ENCODE measurements at regions not wholly inside any gene's neighbourhood (a gene's known extent, or its start where the extent isn't known, plus 50 kb on each side); places are given as distances from the start of the nearest gene placed in this dataset.

GRCh38 chr13:58721273-58721672 is 1089.7 kb downstream of the PCDH17 start:
- no peak for DNase-seq
- no peak overlapping the region for H3K27ac ChIP-seq (ENCODE audit: low read length)

GRCh38 chr13:58728126-58728525 is 1096.6 kb downstream of the PCDH17 start:
- ChIA-PET POLR2A (no interaction called here), CTCF (no interaction called here)
- no CpG with 5 or more reads among the region's 3 CpGs for WGBS (ENCODE audit: insufficient coverage)
- H3K4me3 ChIP-seq (ENCODE audit: control insufficient read depth in 1 of 2, extremely low read depth in 1 of 2, low read length in 1 of 2): no peak overlapping the region
- H3K36me3 Mint-ChIP-seq: no peaks in the 10 kb centered on the region
- DNase-seq: no peak
- H3K36me3 ChIP-seq (ENCODE audit: control insufficient read depth in 2 of 2, extremely low read depth in 1 of 2, insufficient read depth in 1 of 2, low read length in 1 of 2): no peaks in the 10 kb centered on the region
- H3K9me3 ChIP-seq: no peaks in the 10 kb centered on the region
- no peaks in the 10 kb centered on the region for H3K27me3 Mint-ChIP-seq
- no peaks in the 10 kb centered on the region for H3K27me3 ChIP-seq (replicated peaks in 1 of 2; ENCODE audit: control insufficient read depth in 2 of 2, extremely low read depth in 1 of 2, insufficient read depth in 2 of 2, low read length in 1 of 2)
- H3K27ac ChIP-seq (ENCODE audit: low read length): no peak overlapping the region
- ATAC-seq (replicated peaks in 1 of 4): no peak
- H3K4me3 Mint-ChIP-seq: no peak overlapping the region
- peaks cover 0 to 21% (median 5%) of the 10 kb centered on the region in 3 donors for H3K9me3 Mint-ChIP-seq
- no peaks in the 10 kb centered on the region for H3K4me1 Mint-ChIP-seq
- H3K27ac Mint-ChIP-seq: no peak overlapping the region
- H3K4me1 ChIP-seq (ENCODE audit: control insufficient read depth in 1 of 2, extremely low read depth in 1 of 2, insufficient read depth in 2 of 2, low read length in 2 of 2): no peaks in the 10 kb centered on the region

More at GRCh38 chr13:58721273-58721672, 1089.7 kb downstream of the PCDH17 start:
- H3K27ac Mint-ChIP-seq: no peak overlapping the region
- no peaks in the 10 kb centered on the region for H3K4me1 Mint-ChIP-seq
- ChIA-PET POLR2A (no interaction called here), CTCF (no interaction called here)
- H3K36me3 Mint-ChIP-seq: no peaks in the 10 kb centered on the region
- no peaks in the 10 kb centered on the region for H3K4me1 ChIP-seq (ENCODE audit: control insufficient read depth in 1 of 2, extremely low read depth in 1 of 2, insufficient read depth in 2 of 2, low read length in 2 of 2)
- no peak overlapping the region for H3K4me3 ChIP-seq (ENCODE audit: control insufficient read depth in 1 of 2, extremely low read depth in 1 of 2, low read length in 1 of 2)
- H3K9me3 Mint-ChIP-seq: peaks cover 0 to 12% (median 0%) of the 10 kb centered on the region in 3 donors
- H3K4me3 Mint-ChIP-seq: no peak overlapping the region
- no peaks in the 10 kb centered on the region for H3K27me3 ChIP-seq (replicated peaks in 1 of 2; ENCODE audit: control insufficient read depth in 2 of 2, extremely low read depth in 1 of 2, insufficient read depth in 2 of 2, low read length in 1 of 2)
- H3K27me3 Mint-ChIP-seq: no peaks in the 10 kb centered on the region
- WGBS (ENCODE audit: insufficient coverage): no CpG with 5 or more reads among the region's 1 CpG
- ATAC-seq (replicated peaks in 1 of 4): no peak
- no peaks in the 10 kb centered on the region for H3K9me3 ChIP-seq
- no peaks in the 10 kb centered on the region for H3K36me3 ChIP-seq (ENCODE audit: control insufficient read depth in 2 of 2, extremely low read depth in 1 of 2, insufficient read depth in 1 of 2, low read length in 1 of 2)

GRCh38 chr13:58729361-58729760 is 1097.8 kb downstream of the PCDH17 start:
- no CpG with 5 or more reads among the region's 1 CpG for whole genome bisulfite sequencing (ENCODE audit: insufficient coverage)
- ChIA-PET CTCF (no interaction called here), POLR2A (no interaction called here)
- Histone ChIP-seq H3K27ac (ENCODE audit: low read length) (no peak overlapping the region), H3K27me3 (replicated peaks in 1 of 2; ENCODE audit: control insufficient read depth in 2 of 2, extremely low read depth in 1 of 2, insufficient read depth in 2 of 2, low read length in 1 of 2) (no peaks in the 10 kb centered on the region), H3K4me1 (ENCODE audit: control insufficient read depth in 1 of 2, extremely low read depth in 1 of 2, insufficient read depth in 2 of 2, low read length in 2 of 2) (no peaks in the 10 kb centered on the region), H3K9me3 (no peaks in the 10 kb centered on the region), H3K4me3 (ENCODE audit: control insufficient read depth in 1 of 2, extremely low read depth in 1 of 2, low read length in 1 of 2) (no peak overlapping the region), H3K36me3 (ENCODE audit: control insufficient read depth in 2 of 2, extremely low read depth in 1 of 2, insufficient read depth in 1 of 2, low read length in 1 of 2) (no peaks in the 10 kb centered on the region)
- Mint-ChIP-seq H3K36me3 (no peaks in the 10 kb centered on the region), H3K4me3 (no peak overlapping the region), H3K27me3 (no peaks in the 10 kb centered on the region), H3K9me3 (peaks cover 0 to 19% (median 5%) of the 10 kb centered on the region in 3 donors), H3K4me1 (no peaks in the 10 kb centered on the region), H3K27ac (no peak overlapping the region)
- no peak for DNase-seq
- ATAC-seq (replicated peaks in 1 of 4): no peak

- peaks cover 11 to 22% (median 17%) of the 10 kb centered on the region in 3 donors for H3K9me3 Mint-ChIP-seq
- WGBS (ENCODE audit: insufficient coverage): no CpG with 5 or more reads among the region's 1 CpG
- ATAC-seq (replicated peaks in 1 of 4): no peak
Observed at GRCh38 chr13:58744686-58745085, 1113.1 kb downstream of the PCDH17 start.

GRCh38 chr13:58767566-58767965 is 1136.0 kb downstream of the PCDH17 start:
- Mint-ChIP-seq H3K27me3 (no peaks in the 10 kb centered on the region), H3K4me1 (no peaks in the 10 kb centered on the region), H3K36me3 (no peaks in the 10 kb centered on the region), H3K9me3 (peaks cover 3 to 6% (median 5%) of the 10 kb centered on the region in 3 donors), H3K4me3 (no peak overlapping the region), H3K27ac (no peak overlapping the region)
- Histone ChIP-seq H3K4me3 (ENCODE audit: control insufficient read depth in 1 of 2, extremely low read depth in 1 of 2, low read length in 1 of 2) (no peak overlapping the region), H3K9me3 (no peaks in the 10 kb centered on the region), H3K4me1 (ENCODE audit: control insufficient read depth in 1 of 2, extremely low read depth in 1 of 2, insufficient read depth in 2 of 2, low read length in 2 of 2) (no peaks in the 10 kb centered on the region), H3K27ac (ENCODE audit: low read length) (no peak overlapping the region), H3K27me3 (replicated peaks in 1 of 2; ENCODE audit: control insufficient read depth in 2 of 2, extremely low read depth in 1 of 2, insufficient read depth in 2 of 2, low read length in 1 of 2) (no peaks in the 10 kb centered on the region), H3K36me3 (ENCODE audit: control insufficient read depth in 2 of 2, extremely low read depth in 1 of 2, insufficient read depth in 1 of 2, low read length in 1 of 2) (no peaks in the 10 kb centered on the region)
- POLR2A ChIA-PET: no interaction called here
- no CpG with 5 or more reads among the region's 2 CpGs for WGBS (ENCODE audit: insufficient coverage)
- CTCF ChIA-PET: no interaction called here
- DNase-seq: no peak
- no peak for ATAC-seq (replicated peaks in 1 of 4)

More at GRCh38 chr13:58744686-58745085, 1113.1 kb downstream of the PCDH17 start:
- CTCF ChIA-PET: no interaction called here
- no peaks in the 10 kb centered on the region for H3K4me1 Mint-ChIP-seq
- H3K4me3 Mint-ChIP-seq: no peak overlapping the region
- Histone ChIP-seq H3K4me1 (ENCODE audit: control insufficient read depth in 1 of 2, extremely low read depth in 1 of 2, insufficient read depth in 2 of 2, low read length in 2 of 2) (no peaks in the 10 kb centered on the region), H3K9me3 (no peaks in the 10 kb centered on the region), H3K4me3 (ENCODE audit: control insufficient read depth in 1 of 2, extremely low read depth in 1 of 2, low read length in 1 of 2) (no peak overlapping the region), H3K27ac (ENCODE audit: low read length) (no peak overlapping the region), H3K27me3 (replicated peaks in 1 of 2; ENCODE audit: control insufficient read depth in 2 of 2, extremely low read depth in 1 of 2, insufficient read depth in 2 of 2, low read length in 1 of 2) (no peaks in the 10 kb centered on the region), H3K36me3 (ENCODE audit: control insufficient read depth in 2 of 2, extremely low read depth in 1 of 2, insufficient read depth in 1 of 2, low read length in 1 of 2) (no peaks in the 10 kb centered on the region)
- POLR2A ChIA-PET: no interaction called here
- no peaks in the 10 kb centered on the region for H3K27me3 Mint-ChIP-seq
- DNase-seq: no peak
- no peaks in the 10 kb centered on the region for H3K36me3 Mint-ChIP-seq
- H3K27ac Mint-ChIP-seq: no peak overlapping the region

GRCh38 chr13:58773280-58773859 is 1141.8 kb downstream of the PCDH17 start:
- POLR2A ChIA-PET: no interaction called here
- H3K4me1 ChIP-seq (ENCODE audit: control insufficient read depth in 1 of 2, extremely low read depth in 1 of 2, insufficient read depth in 2 of 2, low read length in 2 of 2): no peaks in the 10 kb centered on the region
- H3K27me3 Mint-ChIP-seq: no peaks in the 10 kb centered on the region
- DNase-seq: no peak
- H3K9me3 ChIP-seq: no peaks in the 10 kb centered on the region
- H3K27ac ChIP-seq (ENCODE audit: low read length): no peak overlapping the region
- H3K36me3 Mint-ChIP-seq: no peaks in the 10 kb centered on the region
- H3K4me3 Mint-ChIP-seq: no peak overlapping the region
- CTCF ChIA-PET: no interaction called here
- ATAC-seq (replicated peaks in 1 of 4): no peak
- H3K9me3 Mint-ChIP-seq: peaks cover 3 to 22% (median 12%) of the 10 kb centered on the region in 3 donors
- no peak overlapping the region for H3K4me3 ChIP-seq (ENCODE audit: control insufficient read depth in 1 of 2, extremely low read depth in 1 of 2, low read length in 1 of 2)
- no peaks in the 10 kb centered on the region for H3K4me1 Mint-ChIP-seq
- no peak overlapping the region for H3K27ac Mint-ChIP-seq
- WGBS (ENCODE audit: insufficient coverage): 93% methylated on average over 15 of the region's 25 CpGs
- H3K36me3 ChIP-seq (ENCODE audit: control insufficient read depth in 2 of 2, extremely low read depth in 1 of 2, insufficient read depth in 1 of 2, low read length in 1 of 2): no peaks in the 10 kb centered on the region
- no peaks in the 10 kb centered on the region for H3K27me3 ChIP-seq (replicated peaks in 1 of 2; ENCODE audit: control insufficient read depth in 2 of 2, extremely low read depth in 1 of 2, insufficient read depth in 2 of 2, low read length in 1 of 2)

GRCh38 chr13:58782736-58783135 is 1151.2 kb downstream of the PCDH17 start:
- Mint-ChIP-seq H3K27me3 (no peaks in the 10 kb centered on the region), H3K9me3 (peaks cover 0 to 9% (median 6%) of the 10 kb centered on the region in 3 donors), H3K27ac (no peak overlapping the region), H3K36me3 (no peaks in the 10 kb centered on the region), H3K4me1 (no peaks in the 10 kb centered on the region), H3K4me3 (no peak overlapping the region)
- Histone ChIP-seq H3K9me3 (no peaks in the 10 kb centered on the region), H3K4me1 (ENCODE audit: control insufficient read depth in 1 of 2, extremely low read depth in 1 of 2, insufficient read depth in 2 of 2, low read length in 2 of 2) (no peaks in the 10 kb centered on the region), H3K27me3 (replicated peaks in 1 of 2; ENCODE audit: control insufficient read depth in 2 of 2, extremely low read depth in 1 of 2, insufficient read depth in 2 of 2, low read length in 1 of 2) (no peaks in the 10 kb centered on the region), H3K36me3 (ENCODE audit: control insufficient read depth in 2 of 2, extremely low read depth in 1 of 2, insufficient read depth in 1 of 2, low read length in 1 of 2) (no peaks in the 10 kb centered on the region), H3K27ac (ENCODE audit: low read length) (no peak overlapping the region), H3K4me3 (ENCODE audit: control insufficient read depth in 1 of 2, extremely low read depth in 1 of 2, low read length in 1 of 2) (no peak overlapping the region)
- WGBS (ENCODE audit: insufficient coverage): no CpG with 5 or more reads among the region's 1 CpG
- no peak for DNase-seq
- ChIA-PET POLR2A (no interaction called here), CTCF (no interaction called here)
- no peak for ATAC-seq (replicated peaks in 1 of 4)

Data from T-cell (primary cell).